HL-60 (cell line): ENCODE measurements at regions not wholly inside any gene's neighbourhood (a gene's known extent, or its start where the extent isn't known, plus 50 kb on each side); places are given as distances from the start of the nearest gene placed in this dataset.

Experiments
- GABPA ChIP-seq: IDR thresholded peaks from 2 replicates; pipeline ENCODE4 v1.6.1; 2012; ENCODE audit warnings: low read depth
- TF ChIP-seq, protein P1 (sequence below): IDR thresholded peaks from one replicate; pipeline ENCODE4 v1.5.1; 2011; ENCODE audit warnings: low read length, control low read depth, inconsistent platforms; ENCODE audit not compliant: insufficient read depth

GRCh38 chr2:196275646-196276352 lies 104.4 kb upstream of the STK17B start:
- TF ChIP-seq, protein P1, sequence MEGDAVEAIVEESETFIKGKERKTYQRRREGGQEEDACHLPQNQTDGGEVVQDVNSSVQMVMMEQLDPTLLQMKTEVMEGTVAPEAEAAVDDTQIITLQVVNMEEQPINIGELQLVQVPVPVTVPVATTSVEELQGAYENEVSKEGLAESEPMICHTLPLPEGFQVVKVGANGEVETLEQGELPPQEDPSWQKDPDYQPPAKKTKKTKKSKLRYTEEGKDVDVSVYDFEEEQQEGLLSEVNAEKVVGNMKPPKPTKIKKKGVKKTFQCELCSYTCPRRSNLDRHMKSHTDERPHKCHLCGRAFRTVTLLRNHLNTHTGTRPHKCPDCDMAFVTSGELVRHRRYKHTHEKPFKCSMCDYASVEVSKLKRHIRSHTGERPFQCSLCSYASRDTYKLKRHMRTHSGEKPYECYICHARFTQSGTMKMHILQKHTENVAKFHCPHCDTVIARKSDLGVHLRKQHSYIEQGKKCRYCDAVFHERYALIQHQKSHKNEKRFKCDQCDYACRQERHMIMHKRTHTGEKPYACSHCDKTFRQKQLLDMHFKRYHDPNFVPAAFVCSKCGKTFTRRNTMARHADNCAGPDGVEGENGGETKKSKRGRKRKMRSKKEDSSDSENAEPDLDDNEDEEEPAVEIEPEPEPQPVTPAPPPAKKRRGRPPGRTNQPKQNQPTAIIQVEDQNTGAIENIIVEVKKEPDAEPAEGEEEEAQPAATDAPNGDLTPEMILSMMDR, result no peak
- no peak for TF ChIP-seq GABPA
